NCI-H526 (cell line): ENCODE measurements at regions not wholly inside any gene's neighbourhood (a gene's known extent, or its start where the extent isn't known, plus 50 kb on each side); places are given as distances from the start of the nearest gene placed in this dataset.

Experiments
- DNase-seq, 2 experiments: peaks; one replicate each; lab custom pipeline; 2025; lab: John Stamatoyannopoulos, UW

DNA sequence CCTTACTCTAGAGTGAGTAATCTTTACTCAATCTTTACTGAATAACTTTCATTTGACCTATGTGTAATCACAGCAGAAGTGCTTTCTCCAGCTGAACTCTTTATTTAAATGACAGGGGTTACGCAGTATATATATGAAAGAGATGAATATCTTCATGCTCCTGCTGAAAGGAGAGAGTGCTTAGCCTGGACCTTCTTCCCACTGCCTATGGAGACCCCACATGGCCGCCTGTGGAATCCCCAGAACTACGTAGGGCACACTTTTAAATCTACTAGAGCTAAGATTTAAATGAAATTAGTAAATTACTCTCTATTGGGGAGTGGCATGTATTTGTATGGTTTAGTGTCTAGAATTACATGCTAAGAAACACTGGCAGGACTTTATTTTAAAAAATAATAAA is 391.2 kb downstream of the ANKRD50 start:
- peak in 1 of 2 experiments; percentile 7 for DNase-seq

DNA sequence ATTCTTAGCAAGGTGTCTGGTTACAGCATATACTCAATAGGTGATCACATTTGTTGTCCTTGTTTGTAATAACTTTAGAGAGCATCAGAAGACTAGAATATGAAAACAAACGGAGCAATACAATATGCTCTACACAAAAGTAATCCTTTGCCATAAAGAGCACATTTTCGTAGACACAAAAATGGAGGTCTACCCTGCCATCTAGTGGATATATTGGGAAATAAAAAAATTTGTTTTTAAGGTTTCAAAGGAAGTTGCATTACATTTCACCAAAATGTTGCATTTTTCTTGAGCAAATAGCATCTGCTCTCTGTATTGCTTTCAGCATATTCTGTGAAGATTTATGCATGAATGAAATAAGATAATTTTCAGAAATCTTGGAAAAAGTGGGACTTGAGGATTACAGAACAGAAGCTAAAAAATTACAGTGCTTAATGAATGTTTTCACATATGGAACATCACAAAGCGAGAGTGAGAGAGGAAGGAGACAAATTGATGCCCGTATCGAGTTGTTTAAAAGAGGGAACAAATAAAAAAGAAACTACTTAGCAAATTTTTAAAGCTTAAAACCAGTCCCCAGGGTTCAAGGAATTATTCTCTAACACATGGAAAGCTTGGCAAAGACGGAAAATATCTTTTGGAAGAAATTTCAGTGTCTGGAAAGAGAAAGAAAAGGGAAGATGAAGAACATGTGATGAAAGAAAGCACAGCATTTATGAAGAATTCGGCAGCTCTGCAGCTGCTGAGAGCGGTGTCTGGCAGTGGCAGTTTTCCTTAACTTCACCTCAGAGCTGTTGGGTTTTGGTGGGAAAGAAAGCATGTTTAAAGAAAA is 390.1 kb downstream of the ANKRD50 start:
- peak in 1 of 2 experiments; percentile 61 for DNase-seq

DNA sequence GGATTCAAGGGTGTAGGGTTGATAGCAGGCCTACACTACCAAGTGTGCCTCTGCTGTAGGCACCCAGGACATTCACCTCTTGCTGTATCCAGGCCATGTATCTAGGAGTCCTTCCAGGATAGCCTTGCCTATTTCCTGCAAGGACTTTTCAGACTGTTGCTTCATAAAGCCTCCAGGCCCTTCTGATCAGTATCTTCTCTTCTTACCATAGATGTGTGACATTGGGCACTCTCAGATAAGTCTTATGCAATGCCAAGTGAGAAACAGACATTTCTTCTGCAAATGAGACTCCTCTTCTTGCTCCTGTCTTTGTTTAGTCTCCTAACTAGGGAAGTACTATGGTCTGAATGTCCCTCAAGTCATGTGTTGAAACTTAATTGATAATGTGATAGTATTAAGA is 386.8 kb downstream of the ANKRD50 start:
- no peak for DNase-seq

DNA sequence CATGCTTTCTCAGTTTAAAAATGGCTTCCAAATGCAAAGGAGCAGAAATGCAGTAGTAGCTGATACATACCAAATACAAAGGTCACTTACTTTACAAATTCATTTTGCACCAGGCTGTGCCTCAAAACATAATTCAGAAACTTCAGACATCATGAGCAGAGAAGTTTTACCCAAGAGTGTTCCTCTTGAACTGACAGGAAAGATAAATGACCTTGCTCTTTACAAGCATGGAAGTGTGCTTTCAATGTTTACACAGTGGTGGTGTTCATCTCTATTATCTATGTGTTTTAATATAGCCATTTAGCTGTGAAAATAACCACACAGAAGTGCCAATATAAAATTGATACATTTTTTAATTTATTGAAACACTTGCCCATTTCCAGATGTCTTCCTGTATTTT is 383.4 kb downstream of the ANKRD50 start:
- DNase-seq, result no peak

DNA sequence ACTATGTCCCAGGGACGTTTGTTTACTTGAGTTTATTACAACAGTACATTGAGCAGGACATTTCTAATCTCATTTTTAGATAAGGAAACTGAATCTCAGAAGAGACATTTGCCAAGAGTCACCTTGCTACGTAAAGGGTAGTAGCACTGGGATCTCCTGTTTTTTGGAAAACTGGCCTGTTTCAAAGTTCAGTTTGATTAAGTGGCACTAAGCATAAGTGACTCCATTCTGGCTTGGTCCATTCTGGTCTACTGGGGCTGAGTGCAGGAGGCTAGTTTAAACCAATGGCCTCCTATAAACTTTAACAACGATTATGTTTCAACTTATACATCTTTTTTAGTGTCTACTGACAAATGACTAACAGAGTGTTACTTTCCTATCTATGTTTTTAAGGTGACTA is 382.5 kb downstream of the ANKRD50 start:
- no peak for DNase-seq

DNA sequence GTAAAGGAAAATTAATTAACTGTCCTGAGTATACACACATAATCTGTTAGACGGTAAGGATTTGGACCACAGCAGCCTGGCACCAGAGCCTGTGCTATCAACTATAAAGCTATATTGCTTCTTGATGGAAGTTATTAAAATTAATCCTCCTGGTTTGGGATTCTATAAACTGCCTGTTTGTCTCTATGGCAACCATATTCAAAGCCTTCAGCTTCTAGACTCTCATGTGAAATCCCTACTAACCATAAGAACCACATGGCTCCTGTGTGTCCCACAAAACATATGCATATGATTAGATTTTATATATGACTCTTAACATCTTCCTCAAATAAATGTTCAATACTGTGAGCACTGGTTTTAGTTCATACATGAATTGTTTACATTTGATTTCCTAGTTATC is 380.8 kb downstream of the ANKRD50 start:
- DNase-seq, result peak; percentile 8 to 16

DNA sequence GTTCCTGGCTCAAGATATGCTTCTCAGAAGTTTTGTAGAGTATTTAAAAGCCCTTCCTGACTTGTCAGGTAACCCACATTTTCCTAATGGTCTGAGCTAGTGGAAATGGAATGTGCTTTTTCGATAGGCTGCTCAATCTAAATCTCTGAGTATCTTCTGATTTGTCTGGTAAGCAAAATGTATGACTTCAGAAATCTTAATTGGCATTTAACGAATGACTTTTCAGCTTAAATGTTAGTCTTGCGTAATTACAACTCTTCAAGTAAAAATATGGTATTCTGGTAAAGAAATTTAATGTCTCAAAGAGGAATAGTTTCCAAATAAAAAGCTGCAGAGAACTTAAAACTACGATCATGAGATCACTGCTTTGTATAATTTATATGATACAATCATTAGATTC is 379.1 kb downstream of the ANKRD50 start:
- DNase-seq, result no peak

DNA sequence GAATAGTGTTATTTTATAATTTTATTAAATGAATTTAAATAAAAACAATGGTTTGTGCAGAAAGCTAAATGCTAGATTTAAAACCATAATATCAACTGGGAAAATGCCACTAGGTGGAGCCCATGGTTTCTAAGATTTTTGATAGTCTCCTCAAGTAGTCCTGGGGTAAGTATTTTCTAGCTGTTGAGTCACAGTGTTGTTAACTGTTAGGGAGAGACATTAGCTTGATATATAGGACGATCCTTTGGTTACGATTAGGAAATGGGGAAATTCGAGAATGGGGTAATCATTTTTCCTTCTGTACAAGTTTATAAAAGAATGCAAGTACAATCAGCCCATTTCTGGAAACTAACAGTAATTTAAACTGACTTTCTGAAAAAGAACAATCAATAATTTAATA is 378.4 kb downstream of the ANKRD50 start:
- DNase-seq, result peak in 1 of 2 experiments; percentile 56

DNA sequence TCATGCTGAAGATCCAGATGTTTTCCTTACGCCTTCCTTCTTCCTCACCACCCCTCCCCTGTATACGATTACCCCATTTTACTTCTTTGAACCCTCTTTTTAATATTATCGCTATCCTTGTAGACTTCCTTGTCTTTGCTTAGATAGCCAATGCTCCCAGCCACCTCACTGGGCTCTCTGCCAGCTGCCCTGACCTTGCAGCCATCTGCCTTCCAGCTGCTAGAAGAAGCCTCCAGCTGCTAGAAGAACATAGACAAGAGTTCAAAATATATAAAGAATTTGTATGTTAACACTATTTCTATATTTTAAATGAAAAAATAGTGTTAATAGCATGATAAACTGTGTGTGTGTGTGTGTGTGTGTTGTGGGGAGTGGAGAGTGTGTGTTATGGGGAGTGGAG is 374.7 kb downstream of the ANKRD50 start:
- DNase-seq, result no peak

DNA sequence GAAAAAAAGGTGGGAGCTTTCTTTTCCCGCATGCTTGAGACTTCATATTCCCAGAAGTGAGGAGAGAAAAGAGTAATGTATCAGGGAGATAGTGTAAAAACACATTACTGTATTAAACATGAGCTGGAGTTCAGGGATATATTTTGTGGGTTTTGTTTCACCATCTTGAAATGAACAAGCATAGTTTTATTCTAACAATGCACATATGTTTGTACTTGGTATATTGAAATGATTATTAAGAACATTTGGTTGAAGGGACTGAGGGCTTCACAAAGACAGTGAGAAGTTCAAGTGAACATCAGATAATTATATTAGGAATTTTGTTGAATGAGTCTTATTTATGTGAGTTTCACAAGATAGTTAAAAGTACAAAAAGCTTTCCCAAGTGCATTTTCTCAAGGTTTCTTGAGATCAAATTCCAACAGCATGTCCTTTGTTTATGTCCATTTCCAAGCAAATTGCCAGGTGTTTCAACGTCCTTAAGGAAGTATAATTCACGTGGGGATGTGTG is 368.8 kb downstream of the ANKRD50 start:
- no peak for DNase-seq

DNA sequence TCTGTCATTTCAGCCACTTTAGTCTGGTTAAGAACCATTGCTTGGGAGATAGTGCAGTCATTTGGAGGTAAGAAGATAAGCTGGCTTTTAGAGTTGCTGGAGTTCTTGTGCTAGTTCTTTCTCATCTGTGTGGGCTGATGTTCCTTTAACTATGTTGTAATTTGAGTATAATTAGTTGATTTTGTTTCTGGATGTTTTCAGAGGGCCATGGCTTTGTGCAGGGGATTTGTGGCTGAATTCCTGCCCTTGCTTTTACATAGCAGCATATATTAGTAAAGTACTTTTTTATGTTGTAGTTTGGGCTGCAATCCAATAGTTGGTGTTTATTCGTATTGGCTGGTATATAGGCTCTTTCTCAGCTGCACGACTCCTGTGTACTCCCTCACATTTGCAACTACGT is 339.6 kb downstream of the ANKRD50 start:
- no peak for DNase-seq

DNA sequence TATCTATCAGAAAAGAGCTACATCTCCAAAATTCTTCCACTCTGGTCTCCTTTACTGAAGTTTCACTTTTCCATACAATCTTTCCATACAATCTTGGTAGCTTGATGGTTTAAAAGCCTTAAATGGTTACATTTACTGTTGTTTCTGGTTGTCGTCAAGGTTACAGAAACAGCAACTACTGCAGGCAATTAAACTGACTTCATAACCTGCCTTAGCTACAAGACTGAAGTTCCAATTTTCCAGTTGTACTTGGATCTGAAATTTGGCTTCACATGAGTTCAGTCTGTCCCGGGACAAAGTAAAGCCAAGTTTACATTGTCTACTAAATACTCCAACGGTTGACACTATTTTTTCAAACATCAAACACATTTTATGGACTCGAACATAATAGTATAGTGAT is 326.4 kb downstream of the ANKRD50 start:
- no peak for DNase-seq

DNA sequence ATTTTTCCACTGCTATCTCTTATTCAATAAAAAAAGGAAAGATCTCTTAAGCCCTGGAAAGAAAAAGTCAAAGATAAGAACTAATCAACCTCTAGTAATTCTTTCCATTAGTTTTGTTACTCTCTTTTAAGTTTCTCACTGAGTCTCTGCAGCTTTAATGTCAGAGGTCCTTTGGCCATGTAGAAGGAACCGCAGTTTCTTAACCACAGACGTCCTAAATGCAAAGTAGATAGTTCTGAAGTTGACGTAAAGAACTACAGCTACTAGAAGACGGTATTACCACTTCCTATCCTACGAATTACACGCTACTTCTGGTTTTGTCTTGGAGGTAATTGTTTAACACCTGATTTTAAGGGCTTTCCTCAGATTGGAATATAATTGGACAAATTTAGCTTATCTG is 325.9 kb downstream of the ANKRD50 start:
- no peak for DNase-seq

DNA sequence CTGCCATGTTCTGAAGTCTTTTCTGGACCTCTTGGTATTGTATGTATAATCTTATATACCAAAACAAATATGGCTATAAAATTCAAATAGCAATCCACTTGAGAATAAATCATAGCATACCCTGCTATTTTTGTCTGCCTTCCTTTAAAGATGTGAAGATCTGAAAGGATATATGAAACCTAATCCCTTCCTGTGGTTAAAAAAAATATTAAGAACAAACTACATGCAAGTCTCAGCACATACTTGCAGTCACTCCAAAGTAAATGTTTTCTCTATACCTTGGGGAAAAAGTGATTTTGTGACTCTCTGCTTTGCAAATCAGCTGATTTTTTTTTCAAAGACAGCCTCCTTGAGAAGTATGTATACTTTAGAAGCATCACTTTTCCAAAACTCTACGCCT is 322.9 kb downstream of the ANKRD50 start:
- no peak for DNase-seq

DNA sequence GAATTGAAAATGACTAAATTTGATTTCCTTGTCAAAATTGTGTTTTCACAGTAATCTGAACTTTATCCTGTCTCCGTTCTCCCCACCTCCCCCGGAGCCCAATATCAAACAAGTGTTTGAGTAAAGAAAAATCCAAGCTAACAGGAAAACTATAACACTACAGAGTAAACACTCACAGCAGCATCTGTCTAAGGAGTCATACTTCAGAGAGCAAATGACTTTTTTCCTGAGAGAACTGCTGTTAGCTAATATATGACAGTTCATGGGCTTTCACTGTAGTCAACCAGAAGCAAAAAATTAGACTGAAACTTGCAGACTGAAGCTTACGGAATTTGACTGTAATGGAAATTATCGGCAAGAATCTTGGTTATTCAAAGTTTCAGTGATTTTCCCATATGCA is 321.7 kb downstream of the ANKRD50 start:
- DNase-seq, result no peak

DNA sequence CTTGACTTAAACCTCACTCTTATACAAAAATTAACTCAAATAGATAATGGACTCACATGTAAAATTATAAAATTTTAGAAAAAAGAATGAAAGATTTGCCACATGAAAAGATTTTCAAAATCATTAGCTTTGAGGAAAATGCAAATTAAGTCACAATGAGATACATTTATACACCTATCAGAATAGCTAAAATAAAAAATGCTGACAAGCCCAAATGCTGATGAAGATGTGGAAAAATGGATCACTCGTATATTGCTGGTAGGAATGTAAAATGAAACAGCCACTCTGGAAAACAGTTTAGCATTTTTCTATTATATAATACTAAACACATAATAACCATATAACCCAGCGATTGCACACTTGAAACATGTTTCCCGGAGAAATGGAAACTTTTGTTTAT is 316.2 kb downstream of the ANKRD50 start:
- DNase-seq, result no peak

DNA sequence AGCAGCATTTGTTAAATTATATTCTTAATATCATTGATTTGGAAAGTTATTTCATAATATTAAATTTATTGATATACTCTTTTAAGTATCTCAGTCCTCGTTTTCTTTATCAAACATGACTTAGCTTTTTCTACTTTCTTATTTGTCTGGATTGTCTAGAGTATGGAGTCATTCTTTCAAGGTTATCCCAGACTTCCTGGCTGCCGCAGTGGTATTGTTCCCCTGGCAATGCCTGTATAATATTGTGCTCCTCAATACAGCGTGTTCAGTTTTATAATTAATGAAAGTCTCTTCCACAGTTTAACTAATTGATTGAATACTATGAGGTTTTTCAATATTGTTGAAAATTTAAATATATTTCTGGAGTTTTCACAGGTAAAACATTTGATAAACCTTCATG is 310.9 kb downstream of the ANKRD50 start:
- DNase-seq, result no peak

DNA sequence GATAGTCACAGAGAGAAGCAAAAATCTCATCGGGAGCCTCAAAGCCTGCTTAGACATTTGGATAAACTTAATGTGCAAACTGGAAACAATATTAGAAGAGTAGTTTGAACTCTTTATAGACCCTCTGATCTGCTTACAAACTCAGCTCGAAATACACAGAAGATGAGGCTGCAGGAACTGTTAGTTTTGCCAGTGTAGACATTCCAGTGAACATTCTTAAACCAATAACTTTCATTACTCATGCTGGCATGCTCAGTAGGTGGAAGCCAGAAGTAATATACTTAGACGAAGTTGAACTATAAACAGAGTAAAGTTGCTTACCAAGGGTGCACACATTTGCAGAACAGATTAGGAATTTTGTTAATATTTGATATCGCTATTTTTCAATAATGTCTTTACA is 303.5 kb downstream of the ANKRD50 start:
- DNase-seq, result no peak

DNA sequence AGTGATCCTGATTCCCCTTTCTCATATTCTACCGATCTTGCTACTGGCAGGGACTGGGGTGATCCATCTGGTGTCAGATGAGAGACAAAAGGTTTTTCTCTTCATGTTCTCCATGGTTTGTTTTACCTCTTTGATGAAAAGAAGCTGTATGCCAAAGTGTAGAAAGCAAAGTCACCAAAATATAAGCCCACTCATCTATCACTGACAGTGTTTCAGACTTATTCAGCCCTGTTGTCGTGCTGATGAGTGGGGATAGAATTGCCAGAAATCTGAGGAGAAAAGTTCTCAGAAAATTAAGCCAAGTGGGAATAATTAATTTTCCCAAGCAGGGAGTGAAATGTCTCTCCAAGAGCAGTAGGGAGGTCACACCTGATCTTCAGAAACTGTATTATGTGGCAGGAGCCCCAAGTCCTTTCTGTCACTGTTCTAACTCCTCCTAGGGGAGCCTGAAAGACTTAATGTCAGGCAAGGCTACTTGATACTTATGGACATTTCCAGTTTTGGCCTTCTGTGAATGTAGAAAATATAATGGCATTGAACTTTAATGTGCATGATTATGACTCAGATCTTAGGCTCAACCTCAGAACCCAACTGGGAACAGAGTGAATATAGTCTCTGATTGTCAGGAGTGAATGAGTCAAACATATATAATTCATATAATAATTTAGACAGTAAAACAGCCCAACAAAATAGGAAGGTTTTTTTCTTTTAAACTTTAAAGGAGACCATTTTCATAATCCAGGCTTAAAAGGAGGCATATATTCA is 298.1 kb downstream of the ANKRD50 start:
- no peak for DNase-seq

DNA sequence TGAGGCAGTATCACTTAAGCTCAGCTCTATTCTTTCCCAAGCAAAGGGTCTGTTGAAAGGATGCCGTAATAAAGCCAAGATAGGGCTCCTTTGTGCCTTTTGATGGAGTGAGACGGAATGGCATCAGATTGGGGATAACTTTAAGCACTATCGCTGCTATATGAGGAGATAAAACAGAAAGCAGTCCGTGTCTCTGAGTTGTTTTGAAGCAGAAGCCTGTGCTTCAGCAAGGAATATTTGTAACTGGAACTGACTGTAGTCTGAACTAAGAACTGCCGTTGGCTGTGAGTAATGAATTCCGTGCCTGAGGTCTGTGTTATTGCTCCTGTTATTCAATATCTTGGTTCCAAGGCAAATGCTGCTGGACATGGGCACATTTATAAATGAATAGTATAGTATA is 297.4 kb downstream of the ANKRD50 start:
- DNase-seq, result no peak

DNA sequence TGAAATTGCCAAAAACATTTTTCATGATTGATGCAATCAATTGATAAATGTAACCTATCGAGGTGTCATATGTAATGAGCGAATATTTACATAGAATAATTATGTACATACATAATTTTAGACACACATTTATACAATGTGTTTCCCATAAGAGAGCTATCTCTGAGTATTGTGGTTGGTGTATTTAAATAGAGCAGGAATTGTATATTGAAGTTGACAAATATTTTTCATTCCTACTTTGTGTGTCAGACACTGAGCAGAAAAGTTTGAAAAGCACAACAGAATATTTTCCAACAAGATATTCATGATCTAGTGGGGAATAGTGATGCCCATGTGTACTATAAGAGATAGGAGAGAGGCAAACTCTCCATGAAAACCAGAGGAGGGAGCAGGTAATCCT is 295.2 kb downstream of the ANKRD50 start:
- DNase-seq, result no peak

DNA sequence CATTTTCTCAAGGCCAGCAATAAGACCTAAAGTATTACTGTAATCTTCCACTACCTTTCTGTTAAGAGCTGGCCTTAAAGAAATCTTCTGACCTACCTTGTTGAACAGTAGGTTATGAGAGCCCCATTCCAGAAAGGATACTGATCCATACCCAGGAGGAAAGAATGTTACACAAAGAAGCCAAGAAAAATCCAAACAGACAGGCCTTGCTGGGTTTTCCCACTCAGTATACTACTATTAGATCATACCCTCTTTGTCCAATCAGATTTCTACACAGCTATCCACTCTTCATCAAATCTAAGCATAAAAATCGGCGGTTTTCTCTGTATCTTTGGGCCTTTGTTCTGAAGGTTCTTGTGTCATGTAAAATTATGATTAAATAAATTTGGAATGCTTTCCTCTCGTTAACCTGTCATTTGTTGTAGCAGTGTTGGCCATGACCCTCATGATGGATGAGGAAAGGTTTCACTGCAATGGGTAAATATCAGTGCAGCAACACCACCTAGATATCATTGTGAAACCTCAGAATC is 292.3 kb downstream of the ANKRD50 start:
- DNase-seq, result no peak

DNA sequence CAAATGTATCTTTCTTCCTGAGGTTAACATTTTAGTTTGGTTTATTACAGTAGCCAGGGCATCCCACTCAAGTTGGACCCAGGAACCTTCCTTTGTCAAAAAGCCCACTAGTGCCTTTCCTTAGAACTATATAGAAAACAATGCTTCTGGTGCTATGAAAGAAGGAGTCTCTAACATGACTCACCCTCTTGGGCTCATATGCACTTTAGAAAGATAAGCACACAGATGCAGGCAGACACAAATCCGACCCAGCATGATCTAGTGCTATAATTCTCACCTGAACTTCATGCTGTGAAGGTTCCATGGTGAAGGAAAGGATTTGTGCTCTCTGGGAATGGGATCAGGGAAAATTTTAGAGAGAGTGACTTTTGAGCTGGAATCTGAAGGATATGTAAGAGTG is 289.4 kb downstream of the ANKRD50 start:
- no peak for DNase-seq
